Forelimb muscle (tissue), 1 donor: ENCODE measurements at regions not wholly inside any gene's neighbourhood (a gene's known extent, or its start where the extent isn't known, plus 50 kb on each side); places are given as distances from the start of the nearest gene placed in this dataset.
"Not testable (repeated sequence)": the region's sequence is repeated elsewhere in the genome, so short reads cannot be mapped to it uniquely, and the experiment has no call there.

Source experiments
- DNase-seq: peaks from one replicate; pipeline ENCODE4 v3.0.0-alpha.2; 2013; ENCODE audit warnings: low read depth

DNA sequence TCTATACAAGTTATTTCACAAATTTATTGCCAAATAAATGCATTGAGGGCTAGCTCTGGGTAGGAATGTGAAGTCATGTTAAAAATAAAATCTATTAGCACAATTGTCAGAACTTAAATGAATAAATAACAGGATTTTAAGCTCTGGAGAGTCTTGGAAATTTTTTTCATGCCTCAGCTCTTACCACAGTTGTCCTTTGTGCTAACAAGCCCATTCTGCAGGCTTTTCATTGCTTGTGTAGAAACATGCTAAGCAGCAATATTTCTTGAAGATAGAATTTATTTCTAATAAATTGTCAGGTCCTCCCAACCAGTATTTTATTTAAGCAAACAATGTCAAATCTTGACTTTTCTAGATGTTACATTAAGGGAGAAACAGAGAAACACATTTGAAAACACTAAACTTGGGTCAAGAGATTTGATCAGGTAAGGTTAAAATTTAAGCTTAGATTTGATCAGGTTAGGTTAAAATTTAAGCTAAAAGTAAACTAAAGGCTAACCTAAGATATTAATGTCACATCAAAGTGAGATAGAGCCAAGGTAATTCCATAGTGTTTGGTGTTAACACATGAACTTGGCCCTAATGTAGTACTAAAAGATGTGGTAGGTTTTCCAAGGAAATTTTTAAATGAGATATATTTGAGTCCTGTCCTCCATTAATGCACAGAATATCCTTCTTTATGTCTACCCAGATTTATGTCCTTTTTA is 179.1 kb upstream of the IL1RAPL1 start:
- DNase-seq: no peak

DNA sequence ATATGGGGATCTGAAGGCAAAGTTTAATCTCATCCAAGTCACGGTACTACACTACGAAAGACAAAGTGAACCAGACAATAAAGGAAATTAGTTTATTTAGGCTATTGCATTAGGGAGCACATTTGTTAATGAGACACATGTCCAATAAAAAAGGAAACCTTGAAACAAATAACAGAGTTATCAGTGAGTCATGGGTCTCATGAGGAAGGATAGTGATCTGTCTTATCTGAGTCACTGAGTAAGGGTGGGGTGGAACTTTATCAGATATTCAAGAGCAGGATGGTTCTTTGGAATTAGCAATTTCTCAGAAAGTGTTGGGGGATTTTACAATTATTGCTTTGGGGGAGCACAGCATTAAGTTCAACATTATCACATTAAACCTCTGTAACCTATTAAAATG is 188.9 kb upstream of the IL1RAPL1 start:
- DNase-seq: no peak

DNA sequence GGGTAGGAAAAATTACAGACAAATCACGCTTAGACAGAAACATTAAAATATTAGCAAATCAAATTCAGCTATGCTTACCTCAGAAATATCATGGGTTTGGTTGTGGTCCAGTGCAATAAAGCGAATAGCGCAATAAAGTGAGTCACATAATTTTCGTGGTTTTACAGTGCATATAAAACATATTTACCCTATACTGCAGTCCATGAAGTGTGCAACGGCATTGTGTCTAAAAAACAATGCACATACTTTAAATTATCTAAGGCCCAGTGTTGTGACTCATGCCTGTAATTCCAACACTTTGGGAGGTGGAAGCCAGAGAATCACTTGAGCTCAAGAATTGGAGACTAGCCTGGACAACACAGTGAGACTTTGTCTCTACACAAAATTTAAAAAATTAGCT is 195.7 kb upstream of the IL1RAPL1 start:
- DNase-seq: no peak

DNA sequence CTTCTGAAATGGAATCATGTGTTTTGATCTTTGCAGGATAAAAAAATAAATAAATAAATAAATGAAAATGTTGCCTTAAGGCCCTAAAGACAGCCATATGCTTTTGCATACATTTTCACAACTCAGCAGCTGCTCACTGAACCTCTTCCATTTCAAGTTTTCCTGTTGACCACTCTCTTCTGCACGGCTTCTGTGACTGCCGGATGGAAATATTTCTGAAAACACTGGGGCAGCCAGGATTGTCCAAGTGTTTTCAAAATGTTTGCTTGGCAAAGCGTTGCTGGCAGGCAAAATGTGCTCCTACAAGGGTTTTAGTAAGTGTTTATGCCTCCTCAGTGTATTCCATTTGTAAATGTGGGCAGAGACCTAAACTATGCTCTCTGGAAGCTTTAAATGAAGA is 208.1 kb upstream of the IL1RAPL1 start:
- DNase-seq: no peak

DNA sequence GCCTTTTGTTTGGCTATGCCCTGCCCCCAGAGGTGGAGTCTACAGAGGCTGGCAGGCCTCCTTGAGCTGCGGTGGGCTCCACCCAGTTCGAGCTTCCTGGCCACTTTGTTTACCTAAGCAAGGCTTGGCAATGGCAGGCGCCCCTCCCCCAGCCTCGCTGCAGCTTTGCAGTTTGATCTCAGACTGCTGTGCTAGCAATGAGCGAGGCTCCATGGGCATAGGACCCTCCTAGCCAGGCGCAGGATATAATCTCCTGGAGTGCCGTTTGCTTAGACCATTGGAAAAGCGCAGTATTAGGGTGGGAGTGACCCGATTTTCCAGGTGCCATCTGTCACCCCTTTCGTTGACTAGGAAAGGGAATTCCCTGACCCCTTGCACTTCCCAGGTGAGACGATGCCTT is 219.6 kb upstream of the IL1RAPL1 start:
- not testable (repeated sequence) for DNase-seq

DNA sequence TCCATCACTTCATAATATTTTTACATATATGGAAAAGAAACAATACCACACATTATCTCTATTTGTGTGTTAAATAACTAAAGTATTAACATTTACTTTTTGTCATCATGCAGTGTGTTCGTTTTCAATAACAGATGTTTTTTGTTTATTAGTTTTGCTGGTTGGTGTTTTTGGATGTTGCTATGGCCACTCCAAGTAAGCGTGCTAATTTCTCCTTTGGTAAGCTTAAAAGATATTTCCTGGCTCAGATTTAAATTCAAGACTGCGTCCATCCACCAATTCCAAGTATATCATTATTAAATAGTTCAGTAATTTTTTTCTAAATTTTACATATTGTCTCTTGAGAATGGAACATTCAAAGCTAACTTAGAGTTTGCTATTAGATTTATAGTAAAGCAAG is 235.4 kb upstream of the IL1RAPL1 start:
- peak; percentile 32 for DNase-seq

DNA sequence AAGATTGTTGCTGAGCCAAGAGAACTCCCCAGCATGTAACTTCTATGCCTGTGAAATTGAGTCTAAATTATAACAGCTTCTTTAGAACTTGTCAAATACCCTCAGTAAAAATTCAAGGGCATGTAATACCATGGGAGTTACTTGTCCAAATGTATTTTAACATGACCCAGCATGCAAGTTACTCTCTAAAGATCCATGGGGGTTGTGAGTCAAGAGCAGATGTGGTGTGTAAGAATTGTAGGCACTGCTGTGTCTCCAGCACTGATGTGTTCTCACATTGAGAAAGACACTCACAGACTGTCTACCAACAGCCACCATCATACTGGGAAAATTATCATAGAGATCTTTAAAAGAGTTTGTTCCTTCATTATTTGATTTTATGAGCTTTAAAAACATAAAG is 237.4 kb upstream of the IL1RAPL1 start:
- DNase-seq: no peak

- DNase-seq: no peak
Measured at GRCh38 chrX:28347476-28347875, 239.8 kb upstream of the IL1RAPL1 start.

DNA sequence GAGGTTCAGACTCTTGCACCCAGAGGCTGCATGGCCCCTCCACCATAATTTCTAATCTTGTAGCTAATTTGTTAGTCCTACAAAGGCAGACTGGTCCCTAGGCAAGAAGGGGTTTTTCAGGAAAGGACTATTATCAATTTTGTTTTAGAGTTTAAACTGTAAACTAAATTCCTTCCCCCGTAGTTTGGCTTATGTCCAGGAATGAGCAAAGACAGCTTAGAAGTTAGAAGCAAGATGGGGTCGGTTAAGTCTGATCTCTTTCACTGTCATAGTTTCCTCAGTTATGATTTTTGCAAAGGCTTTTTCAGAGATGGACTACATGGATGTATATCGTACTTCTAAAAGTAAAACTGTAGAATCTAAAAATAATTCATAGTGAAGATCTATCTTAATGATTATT is 258.1 kb upstream of the IL1RAPL1 start:
- no peak for DNase-seq

DNA sequence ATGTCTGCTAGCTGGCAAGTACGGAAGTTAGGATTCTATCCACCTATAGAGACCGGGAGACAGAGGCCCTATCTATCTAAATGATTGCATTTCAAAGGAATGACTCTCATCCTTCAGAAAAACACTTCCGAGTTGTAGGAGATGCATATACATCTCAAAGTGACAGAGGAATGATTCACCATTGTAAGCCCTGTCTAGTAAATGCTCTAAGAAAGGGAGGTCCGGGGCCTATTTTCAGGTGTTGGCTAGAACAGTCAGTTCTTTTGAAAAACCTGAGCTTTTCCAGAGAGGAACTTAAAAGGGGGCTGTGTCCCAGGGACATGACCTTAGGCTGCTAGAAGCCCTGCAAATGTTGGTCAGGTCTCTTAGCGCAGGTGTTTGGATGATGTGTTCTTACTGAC is 262.9 kb upstream of the IL1RAPL1 start:
- DNase-seq: no peak

- no peak for DNase-seq
Measured at GRCh38 chrX:28321286-28321685, 266.0 kb upstream of the IL1RAPL1 start.

DNA sequence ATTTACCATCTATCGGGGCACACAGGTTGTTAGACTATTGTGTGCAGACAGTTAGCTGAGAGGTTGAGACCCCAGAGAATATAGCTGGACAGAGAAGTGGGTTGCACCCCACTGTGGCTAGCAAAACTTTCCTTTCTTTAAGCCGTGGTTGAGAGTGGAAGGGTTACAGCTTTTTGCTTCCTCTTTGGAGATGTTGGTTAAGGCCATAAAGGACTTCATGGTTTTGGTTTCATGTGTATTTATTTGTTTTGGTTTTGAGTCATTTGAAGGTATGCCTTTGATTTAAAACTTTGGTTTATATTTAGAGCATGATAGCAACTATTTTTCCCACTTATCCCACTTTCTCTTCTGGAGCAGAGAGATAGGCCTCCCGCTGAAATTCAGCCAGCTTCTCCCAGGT is 274.3 kb upstream of the IL1RAPL1 start:
- DNase-seq: no peak

DNA sequence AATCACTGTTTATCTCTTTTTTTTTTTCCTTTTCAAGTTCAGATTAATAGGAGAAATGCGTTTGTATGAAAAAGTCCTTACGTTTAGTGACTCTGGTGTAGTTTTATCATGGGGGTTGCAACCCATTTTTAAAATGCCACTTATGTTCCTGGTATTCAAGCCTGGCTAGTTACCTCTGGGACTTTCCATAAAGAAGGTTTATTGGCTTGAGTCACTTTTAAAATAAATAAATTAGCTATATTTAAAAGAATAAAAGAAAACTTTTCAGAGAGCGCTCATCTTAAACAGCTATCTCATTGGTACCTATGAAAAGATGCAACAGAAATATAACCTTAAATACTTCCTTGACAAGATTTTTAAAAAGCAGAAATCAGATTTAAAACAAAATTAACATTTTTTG is 275.0 kb upstream of the IL1RAPL1 start:
- no peak for DNase-seq

DNA sequence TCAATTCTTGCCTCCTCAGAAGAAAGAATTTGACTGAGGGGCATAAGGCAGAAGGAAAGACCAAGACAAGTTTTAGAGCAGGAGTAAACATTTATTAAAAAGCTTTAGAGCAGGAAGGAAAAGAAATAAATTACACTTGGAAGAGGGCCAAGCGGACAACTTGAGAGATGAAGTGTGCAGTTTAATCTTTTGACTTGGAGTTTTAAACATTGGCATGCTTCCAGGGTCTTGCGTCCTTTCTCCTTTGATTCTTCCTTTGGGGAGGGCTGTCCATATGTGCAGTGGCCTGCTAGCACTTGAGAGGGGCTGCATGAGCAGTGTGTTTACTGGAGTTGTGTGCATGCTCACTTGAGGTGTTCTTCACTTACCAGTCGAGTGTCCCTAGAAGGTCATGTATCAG is 275.8 kb upstream of the IL1RAPL1 start:
- DNase-seq: no peak

GRCh38 chrX:28303486-28303885 is 283.8 kb upstream of the IL1RAPL1 start:
- no peak for DNase-seq

DNA sequence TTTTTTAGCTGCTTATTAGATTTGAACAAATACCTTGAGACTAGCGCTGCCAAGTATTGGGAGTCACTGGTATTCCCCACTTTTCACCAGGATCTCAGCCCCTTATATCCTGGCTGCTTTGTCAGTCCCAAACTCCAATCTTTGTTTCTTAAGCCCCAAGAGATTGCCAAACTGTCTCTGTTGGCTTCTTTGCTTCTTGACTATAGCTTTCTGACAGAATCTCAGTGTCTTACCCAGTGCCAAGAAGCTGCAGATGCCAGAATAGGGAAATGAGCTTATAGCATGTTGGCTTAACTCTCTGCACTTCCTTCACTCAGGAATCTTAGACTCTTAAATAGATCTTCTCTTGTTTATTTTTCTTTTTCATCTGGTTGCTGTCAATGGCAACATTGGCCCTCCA is 297.5 kb upstream of the DCAF8L1 start:
- DNase-seq: no peak

GRCh38 chrX:28278251-28278650 is 297.0 kb upstream of the DCAF8L1 start:
- DNase-seq: no peak

DNA sequence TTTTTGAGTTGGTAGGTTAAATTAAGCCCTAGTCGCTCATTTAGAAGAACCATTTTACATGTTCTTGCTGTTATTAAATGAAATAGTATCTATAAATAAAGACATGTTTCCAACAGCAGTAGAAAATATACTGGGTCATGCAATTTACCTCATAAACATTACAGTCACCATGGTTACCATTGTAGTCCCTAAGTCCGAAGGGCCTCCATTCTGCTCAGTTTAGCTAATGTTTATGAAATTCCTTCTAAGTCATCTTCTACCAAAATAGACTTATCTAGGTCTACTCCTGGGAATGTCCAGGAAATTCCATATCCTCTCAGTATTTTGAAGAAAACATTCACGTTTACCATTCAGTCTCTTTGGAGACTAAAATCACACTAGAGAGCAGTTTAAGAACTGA is 292.5 kb upstream of the DCAF8L1 start:
- DNase-seq: peak; percentile 26

GRCh38 chrX:28246675-28247074 is 265.4 kb upstream of the DCAF8L1 start:
- no peak for DNase-seq

GRCh38 chrX:28229217-28229616 is 248.0 kb upstream of the DCAF8L1 start:
- no peak for DNase-seq

GRCh38 chrX:28225513-28225912 is 244.3 kb upstream of the DCAF8L1 start:
- no peak for DNase-seq

DNA sequence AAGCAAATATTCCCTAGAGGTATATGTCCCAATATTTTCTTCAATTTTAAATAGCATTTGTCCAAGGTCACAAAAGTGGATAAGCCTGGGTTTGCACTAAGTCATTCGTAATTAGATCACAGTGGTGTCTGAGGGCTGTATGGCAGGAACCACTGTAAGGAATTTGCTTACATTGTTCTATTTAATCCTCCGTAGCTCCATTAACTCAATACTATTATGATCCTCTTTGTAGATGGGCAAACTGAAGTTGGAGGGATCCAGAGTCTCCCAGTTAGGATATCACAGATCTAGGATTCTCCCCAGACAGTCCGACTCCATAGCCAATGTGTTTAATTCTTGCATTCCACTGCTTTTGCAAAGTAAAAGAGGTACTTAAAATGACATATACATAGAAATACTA is 242.7 kb upstream of the DCAF8L1 start:
- DNase-seq: no peak

GRCh38 chrX:28223469-28223868 is 242.2 kb upstream of the DCAF8L1 start:
- no peak for DNase-seq

DNA sequence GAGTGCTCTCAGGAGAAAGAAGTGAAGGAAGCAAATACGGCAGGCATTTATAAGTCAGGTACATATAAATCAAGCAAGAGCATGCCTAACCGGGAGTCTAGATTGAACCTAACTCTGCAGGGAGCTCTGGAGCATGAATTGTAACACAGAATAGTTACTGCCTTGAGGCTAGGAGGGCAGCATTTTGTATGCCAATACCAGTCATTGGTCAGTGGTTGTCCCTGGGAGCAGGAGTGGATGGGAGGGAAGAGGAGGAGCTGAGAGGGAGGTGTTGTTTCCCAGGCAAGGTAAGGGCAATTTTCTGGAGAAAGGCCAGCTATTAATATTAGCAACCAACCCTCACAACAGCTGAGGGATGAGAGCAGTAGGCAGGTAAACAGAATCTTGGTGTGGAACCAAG is 224.7 kb upstream of the DCAF8L1 start:
- no peak for DNase-seq
